OCI-LY1 (cell line): ENCODE measurements at regions not wholly inside any gene's neighbourhood (a gene's known extent, or its start where the extent isn't known, plus 50 kb on each side); places are given as distances from the start of the nearest gene placed in this dataset.

Experiments used
- EZH2 ChIP-seq: fragments of 200-600 bp; sonication (generic), shearing (Covaris generic); IDR thresholded peaks from 2 replicates; pipeline ENCODE4 v1.8.0; 2017; ENCODE audit warnings: borderline replicate concordance, mixed run types, mild to moderate bottlenecking, antibody characterized with exemption, low read length, moderate library complexity, mixed read lengths
- TF ChIP-seq, protein P1 (sequence below): fragments of 200-600 bp; sonication (generic), shearing (Covaris generic); IDR thresholded peaks from 2 replicates; pipeline ENCODE4 v1.5.1; 2017; ENCODE audit warnings: mild to moderate bottlenecking, antibody characterized with exemption, low read length, moderate library complexity, mixed read lengths

DNA sequence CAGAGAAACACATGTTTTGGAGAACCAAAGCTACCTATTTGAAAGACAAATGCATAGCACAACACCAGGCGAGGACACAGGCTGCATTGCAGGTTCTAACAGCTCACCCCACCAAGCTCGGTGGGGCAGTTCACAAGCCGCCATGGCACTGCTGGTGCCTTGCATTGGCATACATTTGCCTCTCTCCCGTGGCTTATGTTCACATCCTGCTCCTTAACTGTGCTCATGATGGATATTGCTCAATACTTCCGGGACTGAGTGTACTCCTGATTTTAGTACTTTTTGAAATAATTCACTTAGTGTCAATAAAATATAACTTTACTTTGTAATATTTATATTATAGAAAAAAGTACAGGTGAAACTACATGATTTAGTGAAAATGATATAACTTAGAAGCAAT lies 1187.4 kb upstream of the NCAM2 start:
- TF ChIP-seq, protein P1, sequence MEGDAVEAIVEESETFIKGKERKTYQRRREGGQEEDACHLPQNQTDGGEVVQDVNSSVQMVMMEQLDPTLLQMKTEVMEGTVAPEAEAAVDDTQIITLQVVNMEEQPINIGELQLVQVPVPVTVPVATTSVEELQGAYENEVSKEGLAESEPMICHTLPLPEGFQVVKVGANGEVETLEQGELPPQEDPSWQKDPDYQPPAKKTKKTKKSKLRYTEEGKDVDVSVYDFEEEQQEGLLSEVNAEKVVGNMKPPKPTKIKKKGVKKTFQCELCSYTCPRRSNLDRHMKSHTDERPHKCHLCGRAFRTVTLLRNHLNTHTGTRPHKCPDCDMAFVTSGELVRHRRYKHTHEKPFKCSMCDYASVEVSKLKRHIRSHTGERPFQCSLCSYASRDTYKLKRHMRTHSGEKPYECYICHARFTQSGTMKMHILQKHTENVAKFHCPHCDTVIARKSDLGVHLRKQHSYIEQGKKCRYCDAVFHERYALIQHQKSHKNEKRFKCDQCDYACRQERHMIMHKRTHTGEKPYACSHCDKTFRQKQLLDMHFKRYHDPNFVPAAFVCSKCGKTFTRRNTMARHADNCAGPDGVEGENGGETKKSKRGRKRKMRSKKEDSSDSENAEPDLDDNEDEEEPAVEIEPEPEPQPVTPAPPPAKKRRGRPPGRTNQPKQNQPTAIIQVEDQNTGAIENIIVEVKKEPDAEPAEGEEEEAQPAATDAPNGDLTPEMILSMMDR: no peak
- TF ChIP-seq EZH2: no peak
